ENCODE measurements at regions not wholly inside any gene's neighbourhood (a gene's known extent, or its start where the extent isn't known, plus 50 kb on each side); places are given as distances from the start of the nearest gene placed in this dataset.

GRCh38 chr5:61801174-61801573 is 469.1 kb downstream of the ZSWIM6 start:
- TF ChIP-seq TAF1 (IDR thresholded peaks at IDR 0.05; ENCODE audit: borderline replicate concordance, low read depth, low read length) = no peak
- no peak for TF ChIP-seq RXRA (IDR thresholded peaks at IDR 0.05; ENCODE audit: borderline replicate concordance, low read depth)
- no peak for TF ChIP-seq JUND (IDR thresholded peaks at IDR 0.05)
- TF ChIP-seq TEAD4 (IDR thresholded peaks at IDR 0.05; ENCODE audit: borderline replicate concordance, insufficient read depth) = no peak
- no peak for TF ChIP-seq GABPA (IDR thresholded peaks at IDR 0.05; ENCODE audit: low read depth)
- TF ChIP-seq FOXM1 (IDR thresholded peaks at IDR 0.05; ENCODE audit: low read depth) = no peak
- TF ChIP-seq IRF3 (IDR thresholded peaks at IDR 0.05; ENCODE audit: low read depth, low read length) = no peak
- TF ChIP-seq YY1 (IDR thresholded peaks at IDR 0.05; ENCODE audit: low read depth) = no peak
- POLR2A ChIA-PET = no interaction called here
- Histone ChIP-seq H3K27ac (ENCODE audit: low read depth in 2 of 2, low read length in 1 of 2) (no peak overlapping the region), H3K9me3 (no peaks in the 10 kb centered on the region), H3K4me2 (no peak overlapping the region), H3F3A (replicated peaks; ENCODE audit: insufficient read depth) (no peaks in the 10 kb centered on the region), H3K4me3 (ENCODE audit: low read depth in 2 of 2, low read length in 1 of 2) (no peak overlapping the region), H3K9ac (no peak overlapping the region), H3K4me1 (ENCODE audit: control insufficient read depth in 1 of 2, insufficient read depth in 2 of 2, low read depth in 1 of 2, low read length in 1 of 2) (no peaks in the 10 kb centered on the region), H3K36me3 (replicated peaks in 1 of 2; ENCODE audit: control insufficient read depth in 1 of 2, insufficient read depth in 2 of 2, low read length in 1 of 2) (no peaks in the 10 kb centered on the region), H2AFZ (ENCODE audit: low read depth) (no peak overlapping the region), H4K20me1 (ENCODE audit: insufficient read depth) (no peaks in the 10 kb centered on the region), H3K79me2 (ENCODE audit: insufficient read depth) (no peaks in the 10 kb centered on the region), H3K27me3 (ENCODE audit: insufficient read depth) (no peaks in the 10 kb centered on the region), H3K9me2 (no peaks in the 10 kb centered on the region)
- no peak for DNase-seq
- CTCF ChIA-PET = no interaction called here
- 30% methylated on average over 4 of the region's 4 CpGs for WGBS (ENCODE audit: low lambda C conversion rate)

GRCh38 chr5:61802456-61802855 is 470.4 kb downstream of the ZSWIM6 start:
- WGBS (ENCODE audit: low lambda C conversion rate) = 55% methylated on average over 2 of the region's 2 CpGs
- H3K4me2 ChIP-seq = no peak overlapping the region
- CTCF ChIA-PET = interaction anchor here (1.5 kb wide), 1 partner anchor 12 kb away, joined by 3 read pairs; no protein-coding TSS in a partner anchor
- TF ChIP-seq POLR2AphosphoS5 (IDR thresholded peaks at IDR 0.05; ENCODE audit: low read depth, low read length) (no peak), RCOR1 (IDR thresholded peaks at IDR 0.05; ENCODE audit: low read length) (no peak), MEF2A (IDR thresholded peaks at IDR 0.05; ENCODE audit: borderline replicate concordance, low read depth) (no peak), MXI1 (IDR thresholded peaks at IDR 0.05; ENCODE audit: low read depth, low read length) (no peak), FOXM1 (IDR thresholded peaks at IDR 0.05; ENCODE audit: low read depth) (no peak), TEAD4 (IDR thresholded peaks at IDR 0.05; ENCODE audit: borderline replicate concordance, insufficient read depth) (no peak), EZH2phosphoT487 (IDR thresholded peaks at IDR 0.05; ENCODE audit: borderline replicate concordance, low read depth) (no peak), CHD2 (IDR thresholded peaks at IDR 0.05; ENCODE audit: low read length, partially characterized antibody) (no peak), ZBTB33 (IDR thresholded peaks at IDR 0.05; ENCODE audit: borderline replicate concordance, low read depth) (no peak), FOXJ3 (CRISPR knock-in tag; IDR thresholded peaks at IDR 0.05) (no peak), TAF1 (IDR thresholded peaks at IDR 0.05; ENCODE audit: borderline replicate concordance, low read depth, low read length) (no peak), GABPA (IDR thresholded peaks at IDR 0.05; ENCODE audit: low read depth) (no peak), TCF12 (IDR thresholded peaks at IDR 0.05) (no peak)
- TF ChIP-seq, protein P1, sequence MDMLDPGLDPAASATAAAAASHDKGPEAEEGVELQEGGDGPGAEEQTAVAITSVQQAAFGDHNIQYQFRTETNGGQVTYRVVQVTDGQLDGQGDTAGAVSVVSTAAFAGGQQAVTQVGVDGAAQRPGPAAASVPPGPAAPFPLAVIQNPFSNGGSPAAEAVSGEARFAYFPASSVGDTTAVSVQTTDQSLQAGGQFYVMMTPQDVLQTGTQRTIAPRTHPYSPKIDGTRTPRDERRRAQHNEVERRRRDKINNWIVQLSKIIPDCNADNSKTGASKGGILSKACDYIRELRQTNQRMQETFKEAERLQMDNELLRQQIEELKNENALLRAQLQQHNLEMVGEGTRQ (IDR thresholded peaks at IDR 0.05; ENCODE audit: borderline replicate concordance, low read depth, low read length) = no peak
- TF ChIP-seq, protein P2, sequence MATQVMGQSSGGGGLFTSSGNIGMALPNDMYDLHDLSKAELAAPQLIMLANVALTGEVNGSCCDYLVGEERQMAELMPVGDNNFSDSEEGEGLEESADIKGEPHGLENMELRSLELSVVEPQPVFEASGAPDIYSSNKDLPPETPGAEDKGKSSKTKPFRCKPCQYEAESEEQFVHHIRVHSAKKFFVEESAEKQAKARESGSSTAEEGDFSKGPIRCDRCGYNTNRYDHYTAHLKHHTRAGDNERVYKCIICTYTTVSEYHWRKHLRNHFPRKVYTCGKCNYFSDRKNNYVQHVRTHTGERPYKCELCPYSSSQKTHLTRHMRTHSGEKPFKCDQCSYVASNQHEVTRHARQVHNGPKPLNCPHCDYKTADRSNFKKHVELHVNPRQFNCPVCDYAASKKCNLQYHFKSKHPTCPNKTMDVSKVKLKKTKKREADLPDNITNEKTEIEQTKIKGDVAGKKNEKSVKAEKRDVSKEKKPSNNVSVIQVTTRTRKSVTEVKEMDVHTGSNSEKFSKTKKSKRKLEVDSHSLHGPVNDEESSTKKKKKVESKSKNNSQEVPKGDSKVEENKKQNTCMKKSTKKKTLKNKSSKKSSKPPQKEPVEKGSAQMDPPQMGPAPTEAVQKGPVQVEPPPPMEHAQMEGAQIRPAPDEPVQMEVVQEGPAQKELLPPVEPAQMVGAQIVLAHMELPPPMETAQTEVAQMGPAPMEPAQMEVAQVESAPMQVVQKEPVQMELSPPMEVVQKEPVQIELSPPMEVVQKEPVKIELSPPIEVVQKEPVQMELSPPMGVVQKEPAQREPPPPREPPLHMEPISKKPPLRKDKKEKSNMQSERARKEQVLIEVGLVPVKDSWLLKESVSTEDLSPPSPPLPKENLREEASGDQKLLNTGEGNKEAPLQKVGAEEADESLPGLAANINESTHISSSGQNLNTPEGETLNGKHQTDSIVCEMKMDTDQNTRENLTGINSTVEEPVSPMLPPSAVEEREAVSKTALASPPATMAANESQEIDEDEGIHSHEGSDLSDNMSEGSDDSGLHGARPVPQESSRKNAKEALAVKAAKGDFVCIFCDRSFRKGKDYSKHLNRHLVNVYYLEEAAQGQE (IDR thresholded peaks at IDR 0.05; ENCODE audit: low read depth, low read length) = no peak
- TF ChIP-seq, protein P3, sequence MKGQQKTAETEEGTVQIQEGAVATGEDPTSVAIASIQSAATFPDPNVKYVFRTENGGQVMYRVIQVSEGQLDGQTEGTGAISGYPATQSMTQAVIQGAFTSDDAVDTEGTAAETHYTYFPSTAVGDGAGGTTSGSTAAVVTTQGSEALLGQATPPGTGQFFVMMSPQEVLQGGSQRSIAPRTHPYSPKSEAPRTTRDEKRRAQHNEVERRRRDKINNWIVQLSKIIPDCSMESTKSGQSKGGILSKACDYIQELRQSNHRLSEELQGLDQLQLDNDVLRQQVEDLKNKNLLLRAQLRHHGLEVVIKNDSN (IDR thresholded peaks at IDR 0.05; ENCODE audit: borderline replicate concordance, low read depth) = no peak

More at GRCh38 chr5:61802456-61802855, 470.4 kb downstream of the ZSWIM6 start:
- Histone ChIP-seq H3K79me2 (ENCODE audit: insufficient read depth) (no peaks in the 10 kb centered on the region), H3K4me3 (ENCODE audit: low read depth in 2 of 2, low read length in 1 of 2) (no peak overlapping the region), H3F3A (replicated peaks; ENCODE audit: insufficient read depth) (no peaks in the 10 kb centered on the region), H3K36me3 (replicated peaks in 1 of 2; ENCODE audit: control insufficient read depth in 1 of 2, insufficient read depth in 2 of 2, low read length in 1 of 2) (no peaks in the 10 kb centered on the region), H4K20me1 (ENCODE audit: insufficient read depth) (no peaks in the 10 kb centered on the region), H3K9ac (no peak overlapping the region), H3K27ac (ENCODE audit: low read depth in 2 of 2, low read length in 1 of 2) (no peak overlapping the region), H3K9me3 (no peaks in the 10 kb centered on the region), H3K27me3 (ENCODE audit: insufficient read depth) (no peaks in the 10 kb centered on the region), H3K4me1 (ENCODE audit: control insufficient read depth in 1 of 2, insufficient read depth in 2 of 2, low read depth in 1 of 2, low read length in 1 of 2) (no peaks in the 10 kb centered on the region), H2AFZ (ENCODE audit: low read depth) (no peak overlapping the region), H3K9me2 (no peaks in the 10 kb centered on the region)
- POLR2A ChIA-PET = no interaction called here
- DNase-seq = no peak
